Activated naive CD8-positive, alpha-beta T cell treated with anti-CD3 and anti-CD28 coated beads for 36 hours (primary cell): ENCODE measurements at regions not wholly inside any gene's neighbourhood (a gene's known extent, or its start where the extent isn't known, plus 50 kb on each side); places are given as distances from the start of the nearest gene placed in this dataset.
"Not testable (repeated sequence)": the region's sequence is repeated elsewhere in the genome, so short reads cannot be mapped to it uniquely, and the experiment has no call there.

Experiments
- DNase-seq: peaks from one replicate; pipeline ENCODE4 v3.0.0; 2021
- H3K27ac Mint-ChIP-seq: one replicate; pipeline ENCODE4 v1.8.0; 2022; ENCODE audit warnings: mild to moderate bottlenecking, moderate library complexity, mixed read lengths
- H3K27me3 Mint-ChIP-seq: one replicate; pipeline ENCODE4 v1.8.0; 2022; ENCODE audit warnings: mild to moderate bottlenecking, mixed read lengths
- H3K36me3 Mint-ChIP-seq: one replicate; pipeline ENCODE4 v1.8.0; 2021; ENCODE audit warnings: mild to moderate bottlenecking, mixed read lengths
- H3K4me1 Mint-ChIP-seq: one replicate; pipeline ENCODE4 v1.8.0; 2021; ENCODE audit warnings: mixed read lengths
- H3K4me3 Mint-ChIP-seq: one replicate; pipeline ENCODE4 v1.8.0; 2022; ENCODE audit warnings: mild to moderate bottlenecking, moderate library complexity, mixed read lengths
- H3K9me3 Mint-ChIP-seq: one replicate; pipeline ENCODE4 v1.8.0; 2022; ENCODE audit warnings: mixed read lengths

GRCh38 chr2:65916177-65916576 lies 483.8 kb upstream of the SPRED2 start:
- Mint-ChIP-seq H3K4me3 (no peak overlapping the region), H3K27ac (no peak overlapping the region), H3K36me3 (no peaks in the 10 kb centered on the region), H3K4me1 (no peaks in the 10 kb centered on the region), H3K27me3 (no peaks in the 10 kb centered on the region), H3K9me3 (no peaks in the 10 kb centered on the region)
- no peak for DNase-seq

GRCh38 chr2:65915273-65915672 lies 482.9 kb upstream of the SPRED2 start:
- Mint-ChIP-seq H3K27me3 (no peaks in the 10 kb centered on the region), H3K36me3 (no peaks in the 10 kb centered on the region), H3K4me3 (no peak overlapping the region), H3K27ac (no peak overlapping the region), H3K9me3 (no peaks in the 10 kb centered on the region), H3K4me1 (no peaks in the 10 kb centered on the region)
- no peak for DNase-seq

DNA sequence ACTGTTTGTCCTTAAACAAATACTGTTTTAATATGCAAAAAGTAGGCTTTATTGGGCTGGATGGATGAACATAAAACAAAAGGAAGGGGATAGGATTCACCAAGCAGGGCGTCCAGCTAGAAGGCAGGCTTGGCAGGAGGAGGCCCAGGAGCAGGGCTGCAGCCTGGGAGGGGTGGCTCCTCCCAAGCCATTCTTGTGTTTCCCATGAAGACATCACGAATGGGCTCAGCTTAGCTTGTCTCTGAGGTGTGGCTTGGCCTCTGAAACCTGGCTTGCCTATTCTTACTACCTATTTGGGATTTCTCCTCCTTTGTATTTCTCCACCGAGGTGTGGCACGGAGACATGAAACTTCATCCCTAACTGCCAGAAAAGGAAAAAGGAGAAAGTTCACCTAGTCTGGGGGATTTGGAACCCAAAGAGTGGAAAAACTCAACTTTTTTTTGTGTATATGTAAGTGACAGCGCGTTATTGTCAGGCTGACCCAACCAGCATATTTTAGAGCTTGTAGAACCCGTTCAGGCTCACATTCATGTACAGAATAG lies 481.9 kb upstream of the SPRED2 start:
- no peaks in the 10 kb centered on the region for H3K4me1 Mint-ChIP-seq
- H3K27me3 Mint-ChIP-seq: no peaks in the 10 kb centered on the region
- no peak for DNase-seq
- H3K36me3 Mint-ChIP-seq: no peaks in the 10 kb centered on the region
- H3K4me3 Mint-ChIP-seq: no peak overlapping the region
- no peak overlapping the region for H3K27ac Mint-ChIP-seq
- H3K9me3 Mint-ChIP-seq: no peaks in the 10 kb centered on the region

DNA sequence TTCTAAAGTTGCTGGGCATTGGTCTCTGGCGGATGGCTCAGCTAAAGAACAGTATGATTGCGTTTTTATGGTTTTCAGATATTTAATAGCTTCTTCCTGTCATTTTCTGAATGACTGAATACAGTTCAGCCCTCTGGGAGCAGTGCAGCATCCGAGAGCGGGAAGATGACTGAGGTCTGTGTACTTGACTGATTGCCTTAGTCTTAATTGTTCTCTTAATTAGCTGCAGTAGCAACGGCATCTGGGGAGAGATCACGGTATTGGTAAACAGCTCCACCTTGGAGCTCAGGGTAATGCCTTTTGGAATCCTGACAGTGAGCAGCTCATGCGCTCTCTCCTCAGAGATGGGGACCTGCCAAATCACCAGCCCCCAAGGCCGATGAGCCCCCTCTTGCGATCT lies 481.4 kb upstream of the SPRED2 start:
- H3K27ac Mint-ChIP-seq: no peak overlapping the region
- H3K27me3 Mint-ChIP-seq: no peaks in the 10 kb centered on the region

DNA sequence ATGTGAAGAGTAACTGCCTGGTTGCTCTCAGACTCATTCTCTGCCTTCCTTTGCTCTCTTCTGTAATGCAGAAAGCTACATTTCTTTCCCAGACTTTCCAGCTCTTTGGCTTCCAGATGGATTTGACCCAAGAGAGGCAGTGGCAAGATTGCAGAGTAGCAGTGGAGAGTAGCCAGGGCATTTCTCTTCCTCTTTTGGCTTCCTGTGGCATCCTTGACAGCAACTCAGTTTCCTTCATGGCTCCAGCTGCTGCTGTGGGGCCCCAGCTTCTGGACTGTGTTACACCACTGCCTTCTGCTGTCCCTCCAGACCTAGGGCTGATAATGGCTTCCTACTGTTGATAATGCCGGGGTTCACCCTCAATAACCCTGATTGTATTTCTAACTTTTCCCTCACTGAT lies 469.4 kb upstream of the SPRED2 start:
- Mint-ChIP-seq H3K9me3 (peaks cover 3% of the 10 kb centered on the region), H3K27me3 (no peaks in the 10 kb centered on the region), H3K4me1 (no peaks in the 10 kb centered on the region), H3K4me3 (no peak overlapping the region), H3K27ac (no peak overlapping the region), H3K36me3 (no peaks in the 10 kb centered on the region)
- no peak for DNase-seq

More for the DNA sequence above, 481.4 kb upstream of the SPRED2 start:
- H3K36me3 Mint-ChIP-seq: no peaks in the 10 kb centered on the region
- H3K4me1 Mint-ChIP-seq: no peaks in the 10 kb centered on the region
- H3K4me3 Mint-ChIP-seq: no peak overlapping the region
- no peak for DNase-seq
- H3K9me3 Mint-ChIP-seq: no peaks in the 10 kb centered on the region

DNA sequence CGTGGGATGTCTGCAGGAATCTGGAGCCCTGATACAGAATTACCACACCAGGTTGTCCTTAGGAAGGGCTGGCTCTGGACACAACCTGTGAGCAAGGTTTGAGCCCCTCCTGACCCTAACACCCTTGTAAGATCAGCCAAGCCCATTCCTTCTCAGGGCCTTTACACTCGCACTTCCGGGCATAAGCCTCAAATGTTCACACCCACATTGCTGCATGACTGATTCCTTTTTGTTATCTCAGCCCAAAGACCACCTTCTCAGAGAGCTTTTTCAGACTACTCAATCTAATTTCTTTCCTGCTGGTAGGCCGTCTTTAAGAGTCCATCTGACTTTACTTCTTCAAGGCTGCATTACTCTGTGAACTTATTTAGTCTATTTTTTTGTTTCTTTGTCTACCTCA lies 464.0 kb upstream of the SPRED2 start:
- no peak for DNase-seq
- peaks cover 9% of the 10 kb centered on the region for H3K9me3 Mint-ChIP-seq
- no peaks in the 10 kb centered on the region for H3K27me3 Mint-ChIP-seq
- H3K36me3 Mint-ChIP-seq: no peaks in the 10 kb centered on the region
- H3K27ac Mint-ChIP-seq: no peak overlapping the region
- H3K4me3 Mint-ChIP-seq: no peak overlapping the region
- H3K4me1 Mint-ChIP-seq: no peaks in the 10 kb centered on the region

DNA sequence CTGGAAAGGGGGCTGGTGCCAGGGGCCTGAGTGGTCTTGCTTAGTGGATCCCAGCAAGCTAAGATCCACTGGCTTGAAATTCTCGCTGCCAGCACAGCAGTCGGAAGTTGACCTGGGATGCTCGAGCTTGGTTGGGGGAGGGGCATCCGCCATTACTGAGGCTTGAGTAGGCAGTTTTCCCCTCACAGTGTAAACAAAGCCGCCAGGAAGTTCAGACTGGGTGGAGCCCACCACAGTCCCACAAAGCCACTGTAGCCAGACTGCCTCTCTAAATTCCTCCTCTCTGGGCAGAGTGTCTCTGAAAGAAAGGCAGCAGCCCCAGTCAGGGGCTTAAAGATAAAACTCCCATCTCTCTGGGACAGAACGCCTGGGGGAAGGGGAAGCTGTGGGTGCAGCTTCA lies 457.7 kb upstream of the SPRED2 start:
- H3K27me3 Mint-ChIP-seq, H3K36me3 Mint-ChIP-seq, H3K4me1 Mint-ChIP-seq, H3K4me3 Mint-ChIP-seq, DNase-seq, H3K27ac Mint-ChIP-seq: not testable (repeated sequence)
- H3K9me3 Mint-ChIP-seq: peaks cover 11% of the 10 kb centered on the region

- Mint-ChIP-seq H3K4me3 (no peak overlapping the region), H3K4me1 (no peaks in the 10 kb centered on the region), H3K27ac (no peak overlapping the region), H3K27me3 (no peaks in the 10 kb centered on the region), H3K9me3 (no peaks in the 10 kb centered on the region), H3K36me3 (no peaks in the 10 kb centered on the region)
- no peak for DNase-seq
These were observed 452.9 kb upstream of the SPRED2 start for GRCh38 chr2:65885266-65885665.

DNA sequence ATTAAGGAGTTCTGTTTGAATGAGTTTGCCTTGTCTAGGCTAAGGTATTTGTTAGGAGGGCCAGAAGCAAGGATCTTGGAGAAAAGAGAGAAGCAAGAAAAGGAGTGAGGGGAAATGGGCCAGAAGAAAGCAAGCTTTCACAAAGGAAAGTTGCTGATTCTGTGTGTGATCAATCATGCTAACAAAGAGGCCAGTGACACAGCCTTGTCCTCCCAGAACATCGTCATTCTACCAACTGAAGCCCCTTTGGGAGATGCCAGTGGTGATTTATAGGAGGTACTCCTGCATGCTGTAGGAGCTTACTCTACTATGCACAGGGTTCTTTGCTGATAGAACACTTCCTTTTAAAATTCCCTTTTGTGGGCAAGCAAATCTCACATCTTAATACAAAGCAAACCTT lies 449.2 kb upstream of the SPRED2 start:
- H3K4me1 Mint-ChIP-seq: no peaks in the 10 kb centered on the region
- no peak for DNase-seq
- H3K36me3 Mint-ChIP-seq: no peaks in the 10 kb centered on the region
- no peaks in the 10 kb centered on the region for H3K9me3 Mint-ChIP-seq
- H3K4me3 Mint-ChIP-seq: no peak overlapping the region
- H3K27ac Mint-ChIP-seq: no peak overlapping the region
- H3K27me3 Mint-ChIP-seq: no peaks in the 10 kb centered on the region

GRCh38 chr2:65880436-65880835 lies 448.0 kb upstream of the SPRED2 start:
- no peaks in the 10 kb centered on the region for H3K27me3 Mint-ChIP-seq
- H3K36me3 Mint-ChIP-seq: no peaks in the 10 kb centered on the region
- no peak for DNase-seq
- no peaks in the 10 kb centered on the region for H3K9me3 Mint-ChIP-seq
- H3K27ac Mint-ChIP-seq: no peak overlapping the region
- no peaks in the 10 kb centered on the region for H3K4me1 Mint-ChIP-seq
- H3K4me3 Mint-ChIP-seq: no peak overlapping the region

GRCh38 chr2:65878011-65878340 lies 445.6 kb upstream of the SPRED2 start:
- Mint-ChIP-seq H3K27me3 (no peaks in the 10 kb centered on the region), H3K9me3 (no peaks in the 10 kb centered on the region), H3K4me1 (no peaks in the 10 kb centered on the region), H3K4me3 (no peak overlapping the region), H3K27ac (no peak overlapping the region), H3K36me3 (no peaks in the 10 kb centered on the region)
- no peak for DNase-seq

DNA sequence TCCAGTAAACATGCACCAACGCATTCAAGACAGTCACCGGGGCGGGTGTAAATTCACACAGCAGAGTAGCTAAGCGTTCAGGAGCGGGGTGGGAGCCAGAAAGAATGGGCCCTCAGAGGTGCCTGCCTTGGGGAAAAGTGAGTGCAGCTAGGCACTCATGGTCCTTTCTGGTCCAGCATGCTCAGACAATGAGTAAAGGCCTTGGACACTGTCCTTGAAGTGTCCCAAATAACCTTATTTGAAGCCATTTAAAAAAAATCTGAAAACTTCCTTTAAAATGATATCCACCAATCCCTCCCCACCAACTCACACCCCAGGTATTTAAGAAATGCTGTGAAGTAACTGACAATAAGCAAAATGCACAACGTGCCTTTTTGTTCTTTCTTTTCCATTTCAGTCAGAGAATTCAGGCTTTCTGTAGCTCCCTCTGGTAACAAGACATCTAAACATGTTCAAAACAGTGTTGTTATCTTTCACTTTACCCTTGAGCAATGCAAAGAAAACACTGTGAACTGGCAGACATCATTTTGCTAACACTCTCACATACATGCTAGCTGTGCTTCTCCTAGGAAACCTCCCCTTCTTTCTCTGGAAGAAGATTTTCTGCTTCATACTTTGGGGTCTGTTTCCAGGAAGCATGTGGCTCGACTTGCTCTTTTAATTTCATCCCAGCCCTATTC lies 445.1 kb upstream of the SPRED2 start:
- no peak overlapping the region for H3K4me3 Mint-ChIP-seq
- no peaks in the 10 kb centered on the region for H3K9me3 Mint-ChIP-seq
- H3K4me1 Mint-ChIP-seq: no peaks in the 10 kb centered on the region
- no peaks in the 10 kb centered on the region for H3K36me3 Mint-ChIP-seq
- no peaks in the 10 kb centered on the region for H3K27me3 Mint-ChIP-seq
- no peak for DNase-seq
- no peak overlapping the region for H3K27ac Mint-ChIP-seq

- Mint-ChIP-seq H3K36me3 (no peaks in the 10 kb centered on the region), H3K4me3 (no peak overlapping the region), H3K4me1 (no peaks in the 10 kb centered on the region), H3K27ac (no peak overlapping the region), H3K27me3 (no peaks in the 10 kb centered on the region), H3K9me3 (no peaks in the 10 kb centered on the region)
- DNase-seq: no peak
These were observed 443.7 kb upstream of the SPRED2 start for GRCh38 chr2:65876114-65876513.

DNA sequence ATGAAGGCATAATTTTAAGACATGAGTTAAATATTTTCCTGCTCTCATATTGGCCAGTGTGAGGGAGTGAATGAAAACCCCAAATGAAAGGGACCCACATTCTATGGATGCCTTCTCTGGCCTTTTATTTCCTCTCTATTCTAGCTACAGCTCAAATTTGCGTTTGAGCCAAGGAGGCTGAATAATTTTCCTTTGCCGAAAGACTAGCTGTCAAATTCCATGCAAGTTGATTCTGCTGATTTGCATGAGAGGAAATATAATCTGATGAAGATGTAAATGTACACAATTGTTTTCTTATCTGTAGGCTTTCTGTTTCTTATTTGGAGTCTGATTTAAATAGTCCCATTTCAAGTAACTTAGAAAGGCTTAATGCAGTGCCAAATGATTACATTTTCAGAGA lies 438.4 kb upstream of the SPRED2 start:
- DNase-seq: no peak
- Mint-ChIP-seq H3K9me3 (no peaks in the 10 kb centered on the region), H3K27ac (no peak overlapping the region), H3K27me3 (no peaks in the 10 kb centered on the region), H3K36me3 (no peaks in the 10 kb centered on the region), H3K4me3 (no peak overlapping the region), H3K4me1 (no peaks in the 10 kb centered on the region)

DNA sequence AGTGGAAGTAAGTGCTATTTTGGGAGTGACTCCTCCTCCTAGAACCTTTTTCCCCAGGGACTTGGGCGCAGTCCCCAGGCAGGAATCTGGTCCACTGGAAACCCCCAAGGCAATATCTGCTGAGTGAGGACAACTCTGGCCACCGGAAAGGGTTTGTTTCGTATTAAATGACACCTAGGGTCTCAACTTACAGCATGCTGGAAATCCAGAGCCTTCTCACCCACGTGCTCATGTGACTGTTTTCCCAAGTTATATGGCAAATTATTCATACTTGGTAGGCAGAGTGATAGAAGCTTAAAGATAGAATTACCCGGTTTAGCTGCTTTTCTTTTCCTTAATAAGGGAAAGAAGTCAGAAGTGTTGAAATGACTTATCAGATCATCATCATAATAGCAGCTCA lies 436.9 kb upstream of the SPRED2 start:
- no peak for DNase-seq
- Mint-ChIP-seq H3K36me3 (no peaks in the 10 kb centered on the region), H3K4me1 (no peaks in the 10 kb centered on the region), H3K27me3 (no peaks in the 10 kb centered on the region), H3K9me3 (no peaks in the 10 kb centered on the region), H3K4me3 (no peak overlapping the region), H3K27ac (no peak overlapping the region)

DNA sequence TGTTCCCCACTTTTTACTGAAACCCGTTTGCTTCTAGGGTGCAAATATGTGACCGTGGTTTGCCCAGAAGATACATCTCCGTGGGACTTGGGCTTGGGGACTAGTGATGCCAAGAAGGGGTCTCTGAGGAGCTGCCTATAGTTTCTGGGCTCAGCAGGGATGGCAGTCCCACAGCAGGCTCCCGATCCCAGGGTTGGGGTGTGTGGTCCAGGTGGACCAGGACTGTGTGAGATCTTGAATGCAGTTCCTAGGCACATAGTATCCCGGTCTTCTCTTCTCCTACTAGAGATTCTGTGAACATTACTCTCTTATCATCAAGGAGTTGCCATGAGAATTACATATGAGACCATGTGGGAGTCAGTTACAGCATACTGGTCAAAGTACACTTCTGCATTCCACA lies 435.8 kb upstream of the SPRED2 start:
- Mint-ChIP-seq H3K9me3 (no peaks in the 10 kb centered on the region), H3K27ac (no peak overlapping the region), H3K36me3 (no peaks in the 10 kb centered on the region), H3K4me3 (no peak overlapping the region), H3K4me1 (no peaks in the 10 kb centered on the region), H3K27me3 (no peaks in the 10 kb centered on the region)
- no peak for DNase-seq
